SK-N-SH (cell line): ENCODE measurements at regions not wholly inside any gene's neighbourhood (a gene's known extent, or its start where the extent isn't known, plus 50 kb on each side); places are given as distances from the start of the nearest gene placed in this dataset.

Source experiments
- CTCF ChIP-seq: fragments of 200-600 bp; sonication (generic); IDR thresholded peaks from 2 replicates; pipeline ENCODE4 v1.6.1; 2017; ENCODE audit warnings: antibody characterized with exemption, mild to moderate bottlenecking, moderate library complexity
- EZH2phosphoT487 ChIP-seq: fragments of 200-600 bp; sonication (generic); IDR thresholded peaks from 2 replicates; pipeline ENCODE4 v1.6.1; 2017; ENCODE audit warnings: low read depth, mixed run types, mild to moderate bottlenecking, antibody characterized with exemption, moderate library complexity, borderline replicate concordance
- MAX ChIP-seq: IDR thresholded peaks from 2 replicates; pipeline ENCODE4 v1.4.0; 2012; ENCODE audit warnings: low read depth
- POLR2AphosphoS5 ChIP-seq: IDR thresholded peaks from 2 replicates; pipeline ENCODE4 v1.6.1; 2012; ENCODE audit warnings: low read depth, low read length
- TAF1 ChIP-seq: IDR thresholded peaks from 2 replicates; pipeline ENCODE4 v1.6.1; 2012; ENCODE audit warnings: low read depth, mild to moderate bottlenecking, low read length, moderate library complexity, borderline replicate concordance
- USF1 ChIP-seq: IDR thresholded peaks from 2 replicates; pipeline ENCODE4 v1.4.0; 2012; ENCODE audit warnings: low read depth, borderline replicate concordance

GRCh38 chr18:43380104-43380672 lies 102.9 kb upstream of the SYT4 start:
- TF ChIP-seq POLR2AphosphoS5 (no peak), EZH2phosphoT487 (no peak), CTCF (no peak), USF1 (no peak), TAF1 (no peak), MAX (no peak)
